ENCODE measurements at regions not wholly inside any gene's neighbourhood (a gene's known extent, or its start where the extent isn't known, plus 50 kb on each side); places are given as distances from the start of the nearest gene placed in this dataset.

- H3K36me3 Mint-ChIP-seq (ENCODE audit: low read depth): no peaks in the 10 kb centered on the region
- H3K27ac Mint-ChIP-seq: no peak overlapping the region
- intact Hi-C loops (cut with micrococcal nuclease): no loop called here
- no peak overlapping the region for H3K4me3 Mint-ChIP-seq
- H3K27me3 Mint-ChIP-seq (ENCODE audit: low read depth): peaks cover 4% of the 10 kb centered on the region
- CTCF ChIA-PET: no interaction called here
- H3K4me1 Mint-ChIP-seq (ENCODE audit: low read depth): no peaks in the 10 kb centered on the region
- peaks cover 5% of the 10 kb centered on the region for H3K9me3 Mint-ChIP-seq
- DNase-seq: no peak
Measured at GRCh38 chr18:33817096-33817495, 239.1 kb downstream of the ASXL3 start.

- no peak overlapping the region for H3K4me3 Mint-ChIP-seq
- no peak overlapping the region for H3K27ac Mint-ChIP-seq
- no peak for DNase-seq
- intact Hi-C loops (cut with micrococcal nuclease): no loop called here
- no peaks in the 10 kb centered on the region for H3K27me3 Mint-ChIP-seq (ENCODE audit: low read depth)
- peaks cover 2% of the 10 kb centered on the region for H3K9me3 Mint-ChIP-seq
- H3K4me1 Mint-ChIP-seq (ENCODE audit: low read depth): no peaks in the 10 kb centered on the region
- CTCF ChIA-PET: no interaction called here
- no peaks in the 10 kb centered on the region for H3K36me3 Mint-ChIP-seq (ENCODE audit: low read depth)
Measured at GRCh38 chr18:33814546-33814945, 236.5 kb downstream of the ASXL3 start.

GRCh38 chr18:33812186-33812585 is 234.2 kb downstream of the ASXL3 start:
- intact Hi-C loops (cut with micrococcal nuclease): no loop called here
- no peaks in the 10 kb centered on the region for H3K4me1 Mint-ChIP-seq (ENCODE audit: low read depth)
- H3K27ac Mint-ChIP-seq: no peak overlapping the region
- DNase-seq: no peak
- no peaks in the 10 kb centered on the region for H3K27me3 Mint-ChIP-seq (ENCODE audit: low read depth)
- no peaks in the 10 kb centered on the region for H3K9me3 Mint-ChIP-seq
- CTCF ChIA-PET: no interaction called here
- no peak overlapping the region for H3K4me3 Mint-ChIP-seq
- no peaks in the 10 kb centered on the region for H3K36me3 Mint-ChIP-seq (ENCODE audit: low read depth)

GRCh38 chr18:33805592-33805991 is 227.6 kb downstream of the ASXL3 start:
- H3K4me3 Mint-ChIP-seq: no peak overlapping the region
- H3K27me3 Mint-ChIP-seq (ENCODE audit: low read depth): no peaks in the 10 kb centered on the region
- DNase-seq: no peak
- H3K27ac Mint-ChIP-seq: no peak overlapping the region
- intact Hi-C loops (cut with micrococcal nuclease): no loop called here
- no peaks in the 10 kb centered on the region for H3K36me3 Mint-ChIP-seq (ENCODE audit: low read depth)
- no peaks in the 10 kb centered on the region for H3K9me3 Mint-ChIP-seq
- no peaks in the 10 kb centered on the region for H3K4me1 Mint-ChIP-seq (ENCODE audit: low read depth)
- CTCF ChIA-PET: no interaction called here

GRCh38 chr18:33804258-33804657 is 226.2 kb downstream of the ASXL3 start:
- H3K27me3 Mint-ChIP-seq (ENCODE audit: low read depth): no peaks in the 10 kb centered on the region
- no peaks in the 10 kb centered on the region for H3K4me1 Mint-ChIP-seq (ENCODE audit: low read depth)
- no peaks in the 10 kb centered on the region for H3K9me3 Mint-ChIP-seq
- DNase-seq: no peak
- intact Hi-C loops (cut with micrococcal nuclease): no loop called here
- no peaks in the 10 kb centered on the region for H3K36me3 Mint-ChIP-seq (ENCODE audit: low read depth)
- no peak overlapping the region for H3K27ac Mint-ChIP-seq
- CTCF ChIA-PET: no interaction called here
- H3K4me3 Mint-ChIP-seq: no peak overlapping the region

GRCh38 chr18:33803636-33804035 is 225.6 kb downstream of the ASXL3 start:
- CTCF ChIA-PET: no interaction called here
- H3K27ac Mint-ChIP-seq: no peak overlapping the region
- H3K27me3 Mint-ChIP-seq (ENCODE audit: low read depth): no peaks in the 10 kb centered on the region
- H3K4me3 Mint-ChIP-seq: no peak overlapping the region
- H3K36me3 Mint-ChIP-seq (ENCODE audit: low read depth): no peaks in the 10 kb centered on the region
- intact Hi-C loops (cut with micrococcal nuclease): no loop called here
- H3K4me1 Mint-ChIP-seq (ENCODE audit: low read depth): no peaks in the 10 kb centered on the region
- peaks cover 3% of the 10 kb centered on the region for H3K9me3 Mint-ChIP-seq
- no peak for DNase-seq

- no peaks in the 10 kb centered on the region for H3K27me3 Mint-ChIP-seq (ENCODE audit: low read depth)
- H3K27ac Mint-ChIP-seq: no peak overlapping the region
- peaks cover 3% of the 10 kb centered on the region for H3K9me3 Mint-ChIP-seq
- no peaks in the 10 kb centered on the region for H3K4me1 Mint-ChIP-seq (ENCODE audit: low read depth)
- DNase-seq: no peak
- CTCF ChIA-PET: no interaction called here
- intact Hi-C loops (cut with micrococcal nuclease): no loop called here
- no peak overlapping the region for H3K4me3 Mint-ChIP-seq
- no peaks in the 10 kb centered on the region for H3K36me3 Mint-ChIP-seq (ENCODE audit: low read depth)
Measured at GRCh38 chr18:33802955-33803354, 224.9 kb downstream of the ASXL3 start.

Measured in activated naive CD4-positive, alpha-beta T cell treated with anti-CD3 and anti-CD28 coated beads for 36 hours (primary cell).